ENCODE measurements at regions not wholly inside any gene's neighbourhood (a gene's known extent, or its start where the extent isn't known, plus 50 kb on each side); places are given as distances from the start of the nearest gene placed in this dataset.

GRCh38 chr22:49210606-49211005, 617.1 kb downstream of the BRD1 start:
- Histone ChIP-seq H3K9ac (no peak overlapping the region), H3K36me3 (ENCODE audit: low read depth) (no peaks in the 10 kb centered on the region), H3K4me2 (ENCODE audit: unreplicated experiment) (no peak overlapping the region), H2AFZ (no peak overlapping the region), H3K9me3 (ENCODE audit: low read depth) (no peaks in the 10 kb centered on the region), H3K4me1 (ENCODE audit: insufficient read depth) (no peaks in the 10 kb centered on the region), H3F3A (ENCODE audit: insufficient read depth) (no peaks in the 10 kb centered on the region), H3K9me2 (ENCODE audit: insufficient read depth) (no peaks in the 10 kb centered on the region), H3K27ac (no peak overlapping the region), H3K79me2 (ENCODE audit: insufficient read depth) (no peaks in the 10 kb centered on the region), H3K27me3 (replicated peaks; ENCODE audit: insufficient read depth) (no peaks in the 10 kb centered on the region), H3K4me3 (no peak overlapping the region), H4K20me1 (ENCODE audit: insufficient read depth) (no peaks in the 10 kb centered on the region)
- 49% methylated on average over 6 of the region's 6 CpGs for WGBS, 2 experiments (ENCODE audit: low coverage in 1 of 2, low lambda C conversion rate in 2 of 2, missing lambda C conversion rate in 2 of 2)
- in situ Hi-C loops (cut with MboI), result no loop called here
- TF ChIP-seq EZH2 (IDR thresholded peaks at IDR 0.05; ENCODE audit: insufficient read depth, poor library complexity, severe bottlenecking), result no peak
- no peak for TF ChIP-seq EZH2phosphoT487 (IDR thresholded peaks at IDR 0.05; ENCODE audit: insufficient read depth, low read depth)
- DNase-seq, result no peak

- no peaks in the 10 kb centered on the region for H3K79me2 ChIP-seq (ENCODE audit: insufficient read depth)
These were observed 618.0 kb downstream of the BRD1 start for GRCh38 chr22:49209452-49210195.

GRCh38 chr22:49208768-49209252, 618.9 kb downstream of the BRD1 start:
- Histone ChIP-seq H3K4me3 (no peak overlapping the region), H3F3A (ENCODE audit: insufficient read depth) (no peaks in the 10 kb centered on the region), H2AFZ (no peak overlapping the region), H3K27me3 (replicated peaks; ENCODE audit: insufficient read depth) (no peaks in the 10 kb centered on the region), H3K4me2 (ENCODE audit: unreplicated experiment) (no peak overlapping the region), H4K20me1 (ENCODE audit: insufficient read depth) (no peaks in the 10 kb centered on the region), H3K79me2 (ENCODE audit: insufficient read depth) (no peaks in the 10 kb centered on the region), H3K9me2 (ENCODE audit: insufficient read depth) (no peaks in the 10 kb centered on the region), H3K36me3 (ENCODE audit: low read depth) (no peaks in the 10 kb centered on the region), H3K4me1 (ENCODE audit: insufficient read depth) (no peaks in the 10 kb centered on the region), H3K9ac (no peak overlapping the region), H3K9me3 (ENCODE audit: low read depth) (no peaks in the 10 kb centered on the region), H3K27ac (no peak overlapping the region)
- in situ Hi-C loops (cut with MboI), result no loop called here
- 30 to 32% methylated on average over 15 of the region's 15 CpGs for whole genome bisulfite sequencing, 2 experiments (ENCODE audit: low coverage in 1 of 2, low lambda C conversion rate in 2 of 2, missing lambda C conversion rate in 2 of 2)
- TF ChIP-seq EZH2phosphoT487 (IDR thresholded peaks at IDR 0.05; ENCODE audit: insufficient read depth, low read depth) (no peak), EZH2 (IDR thresholded peaks at IDR 0.05; ENCODE audit: insufficient read depth, poor library complexity, severe bottlenecking) (no peak)
- DNase-seq, result no peak

More at GRCh38 chr22:49209452-49210195, 618.0 kb downstream of the BRD1 start:
- no peaks in the 10 kb centered on the region for H3K9me2 ChIP-seq (ENCODE audit: insufficient read depth)
- H2AFZ ChIP-seq, result no peak overlapping the region
- H3K27me3 ChIP-seq (replicated peaks; ENCODE audit: insufficient read depth), result no peaks in the 10 kb centered on the region
- no peak overlapping the region for H3K4me2 ChIP-seq (ENCODE audit: unreplicated experiment)
- in situ Hi-C loops (cut with MboI), result no loop called here
- H3K36me3 ChIP-seq (ENCODE audit: low read depth), result no peaks in the 10 kb centered on the region
- no peaks in the 10 kb centered on the region for H3F3A ChIP-seq (ENCODE audit: insufficient read depth)
- 22 to 25% methylated on average over 15 of the region's 15 CpGs for WGBS, 2 experiments (ENCODE audit: low coverage in 1 of 2, low lambda C conversion rate in 2 of 2, missing lambda C conversion rate in 2 of 2)
- H3K9me3 ChIP-seq (ENCODE audit: low read depth), result no peaks in the 10 kb centered on the region
- H3K9ac ChIP-seq, result no peak overlapping the region
- H3K4me1 ChIP-seq (ENCODE audit: insufficient read depth), result no peaks in the 10 kb centered on the region
- H3K27ac ChIP-seq, result no peak overlapping the region
- no peak for DNase-seq
- H4K20me1 ChIP-seq (ENCODE audit: insufficient read depth), result no peaks in the 10 kb centered on the region
- TF ChIP-seq EZH2phosphoT487 (IDR thresholded peaks at IDR 0.05; ENCODE audit: insufficient read depth, low read depth), result no peak
- no peak for TF ChIP-seq EZH2 (IDR thresholded peaks at IDR 0.05; ENCODE audit: insufficient read depth, poor library complexity, severe bottlenecking)
- H3K4me3 ChIP-seq, result no peak overlapping the region

- no peaks in the 10 kb centered on the region for H3F3A ChIP-seq (ENCODE audit: insufficient read depth)
- no peaks in the 10 kb centered on the region for H4K20me1 ChIP-seq (ENCODE audit: insufficient read depth)
- H3K27me3 ChIP-seq (replicated peaks; ENCODE audit: insufficient read depth), result no peaks in the 10 kb centered on the region
- H3K79me2 ChIP-seq (ENCODE audit: insufficient read depth), result no peaks in the 10 kb centered on the region
- TF ChIP-seq EZH2 (IDR thresholded peaks at IDR 0.05; ENCODE audit: insufficient read depth, poor library complexity, severe bottlenecking), result no peak
- no peak for TF ChIP-seq EZH2phosphoT487 (IDR thresholded peaks at IDR 0.05; ENCODE audit: insufficient read depth, low read depth)
- H3K9ac ChIP-seq, result no peak overlapping the region
- no peak overlapping the region for H3K27ac ChIP-seq
- in situ Hi-C loops (cut with MboI), result no loop called here
- no peak overlapping the region for H2AFZ ChIP-seq
- H3K4me1 ChIP-seq (ENCODE audit: insufficient read depth), result no peaks in the 10 kb centered on the region
- no peak for DNase-seq
- H3K36me3 ChIP-seq (ENCODE audit: low read depth), result no peaks in the 10 kb centered on the region
- no peaks in the 10 kb centered on the region for H3K9me2 ChIP-seq (ENCODE audit: insufficient read depth)
- no peak overlapping the region for H3K4me2 ChIP-seq (ENCODE audit: unreplicated experiment)
- H3K9me3 ChIP-seq (ENCODE audit: low read depth), result no peaks in the 10 kb centered on the region
- no peak overlapping the region for H3K4me3 ChIP-seq
- WGBS, 2 experiments (ENCODE audit: low coverage in 1 of 2, low lambda C conversion rate in 2 of 2, missing lambda C conversion rate in 2 of 2), result 0 to 37% methylated on average over 2 of the region's 2 CpGs
These were observed 619.7 kb downstream of the BRD1 start for GRCh38 chr22:49208004-49208402.
